ENCODE measurements at regions not wholly inside any gene's neighbourhood (a gene's known extent, or its start where the extent isn't known, plus 50 kb on each side); places are given as distances from the start of the nearest gene placed in this dataset.

GRCh38 chr11:29263971-29264682 is 752.7 kb downstream of the KCNA4 start:
- TF ChIP-seq CTCF (IDR thresholded peaks at IDR 0.05), result no peak

DNA sequence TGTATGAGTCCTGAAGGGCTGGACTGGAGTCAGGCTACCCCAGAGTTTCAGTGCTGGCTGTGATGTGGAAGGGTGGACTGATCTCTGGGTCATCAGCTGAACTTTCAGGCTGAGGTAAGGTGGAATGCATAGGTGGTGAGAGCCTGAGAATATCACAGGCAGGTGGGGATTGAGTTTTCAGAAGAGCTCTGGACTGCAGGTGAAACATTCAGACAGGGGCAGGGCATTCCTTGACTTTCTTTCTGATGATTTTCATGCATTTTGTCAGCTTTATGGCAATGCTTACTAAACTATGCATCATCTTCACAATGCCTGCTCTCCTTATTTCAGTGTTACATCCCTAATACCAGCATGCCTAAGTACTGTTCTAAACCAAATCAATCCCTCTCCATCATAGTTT is 755.0 kb downstream of the KCNA4 start:
- no peak for TF ChIP-seq CTCF (IDR thresholded peaks at IDR 0.05)

- TF ChIP-seq CTCF (IDR thresholded peaks at IDR 0.05), result no peak
Observed at GRCh38 chr11:29260939-29261705, 755.7 kb downstream of the KCNA4 start.

GRCh38 chr11:29258411-29258810 is 758.4 kb downstream of the KCNA4 start:
- TF ChIP-seq CTCF (IDR thresholded peaks at IDR 0.05), result no peak

GRCh38 chr11:29256580-29256979 is 760.2 kb downstream of the KCNA4 start:
- TF ChIP-seq CTCF (IDR thresholded peaks at IDR 0.05), result no peak

DNA sequence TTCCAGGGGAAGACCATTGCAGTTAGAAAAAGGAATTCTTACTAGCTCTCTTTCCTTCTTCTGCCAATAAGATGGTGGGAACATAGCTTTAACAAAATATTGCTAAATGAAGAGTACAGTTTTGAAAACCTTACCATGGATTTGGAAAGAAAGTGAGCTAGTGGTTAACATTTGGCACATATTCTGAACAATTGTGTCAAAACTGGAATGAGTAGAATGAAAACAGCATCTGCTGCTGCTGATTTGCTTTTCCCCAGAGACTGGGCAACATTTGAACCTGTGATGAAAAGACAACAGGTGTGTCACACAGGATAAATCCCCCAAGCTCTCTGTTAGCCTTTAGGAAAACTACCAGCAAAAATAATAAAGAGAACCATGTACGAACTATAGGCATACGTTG is 761.4 kb downstream of the KCNA4 start:
- no peak for TF ChIP-seq CTCF (IDR thresholded peaks at IDR 0.05)

DNA sequence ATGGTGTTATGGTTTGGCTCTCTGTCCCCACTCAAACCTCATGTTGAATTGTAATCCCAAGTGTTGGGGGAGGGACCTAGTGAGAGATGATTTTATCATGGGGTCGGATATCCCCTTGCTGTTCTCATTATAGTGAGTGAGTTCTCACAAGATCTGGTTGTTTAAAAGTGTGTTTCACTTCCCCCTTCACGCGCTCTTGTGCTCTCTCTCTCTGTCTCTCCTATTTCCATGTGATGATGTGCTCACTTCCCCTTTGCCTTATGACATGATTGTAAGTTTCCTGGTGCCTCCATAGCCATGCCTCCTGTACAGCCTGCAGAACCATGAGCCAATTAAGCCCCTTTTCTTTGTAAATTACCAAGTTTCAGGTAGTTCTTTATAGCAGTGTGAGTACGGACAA is 765.1 kb downstream of the KCNA4 start:
- no peak for TF ChIP-seq CTCF (IDR thresholded peaks at IDR 0.05)

Measured in LNCAP (cell line).